GM13976 (cell line): ENCODE measurements at regions not wholly inside any gene's neighbourhood (a gene's known extent, or its start where the extent isn't known, plus 50 kb on each side); places are given as distances from the start of the nearest gene placed in this dataset.
"Not testable (repeated sequence)": the region's sequence is repeated elsewhere in the genome, so short reads cannot be mapped to it uniquely, and the experiment has no call there.

Experiments used
- DNase-seq: peaks from one replicate; pipeline ENCODE4 v3.0.0; 2012; ENCODE audit warnings: low spot score
- CTCF ChIP-seq: IDR thresholded peaks from 2 replicates; pipeline ENCODE4 v1.5.1; 2012; ENCODE audit warnings: borderline replicate concordance, mild to moderate bottlenecking; ENCODE audit not compliant: insufficient read depth; ENCODE audit errors: extremely low read depth, missing control alignments, control extremely low read depth
- in situ Hi-C: fragments of 300-500 bp; cut with MboI; formaldehyde crosslinking; loops from one replicate; pipeline ENCODE4 v1.12.0; 2022; ENCODE audit warnings: low sequenced_read_pairs, mixed read lengths, inconsistent platforms; ENCODE audit not compliant: unreplicated experiment

DNA sequence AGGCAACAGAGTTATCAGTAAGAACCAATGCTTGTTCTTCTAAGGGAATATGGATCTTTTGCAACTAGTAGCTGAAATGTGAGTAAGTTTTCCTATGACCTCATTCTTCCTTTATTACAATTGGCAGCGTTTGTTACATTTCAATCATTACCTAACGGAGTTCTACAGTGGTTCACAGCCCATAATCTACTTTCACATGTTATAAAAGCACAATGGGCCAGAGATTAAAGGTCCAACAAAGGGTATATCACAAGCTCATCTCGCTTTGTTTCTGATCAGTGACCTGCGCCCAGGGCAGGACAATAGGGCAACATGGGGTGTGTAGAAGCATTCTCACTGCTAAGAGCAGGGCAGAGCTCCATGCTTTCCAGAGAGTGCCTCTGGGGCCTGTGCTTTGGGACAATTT lies 279.9 kb upstream of the DYNLRB2 start:
- in situ Hi-C loops = no loop called here
- no peak for TF ChIP-seq CTCF
- no peak for DNase-seq

- no peak for TF ChIP-seq CTCF
- in situ Hi-C loops = no loop called here
- DNase-seq = no peak
These were observed 281.4 kb upstream of the DYNLRB2 start for GRCh38 chr16:80259290-80259805.

GRCh38 chr16:80258407-80258806 lies 282.4 kb upstream of the DYNLRB2 start:
- no peak for DNase-seq
- no peak for TF ChIP-seq CTCF
- in situ Hi-C loops = no loop called here

DNA sequence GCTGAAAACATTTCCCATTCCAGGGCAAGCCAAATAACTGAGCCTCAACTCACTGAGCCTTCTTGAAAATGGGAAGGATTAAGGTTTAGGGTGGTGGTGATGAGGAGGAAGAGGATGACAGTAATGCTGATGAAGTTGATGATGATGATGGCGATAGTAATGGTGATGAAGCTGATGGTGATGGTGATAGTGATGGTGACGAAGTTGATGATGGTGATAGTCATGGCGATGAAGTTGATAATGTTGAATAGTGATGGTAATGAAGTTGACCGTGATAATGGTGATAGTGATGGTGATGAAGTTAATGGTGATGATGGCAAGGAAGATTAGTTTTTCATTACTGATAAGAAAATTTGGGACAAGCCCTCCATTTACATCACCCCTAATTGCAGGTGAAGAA lies 285.8 kb upstream of the DYNLRB2 start:
- no peak for TF ChIP-seq CTCF
- no peak for DNase-seq
- in situ Hi-C loops = no loop called here

DNA sequence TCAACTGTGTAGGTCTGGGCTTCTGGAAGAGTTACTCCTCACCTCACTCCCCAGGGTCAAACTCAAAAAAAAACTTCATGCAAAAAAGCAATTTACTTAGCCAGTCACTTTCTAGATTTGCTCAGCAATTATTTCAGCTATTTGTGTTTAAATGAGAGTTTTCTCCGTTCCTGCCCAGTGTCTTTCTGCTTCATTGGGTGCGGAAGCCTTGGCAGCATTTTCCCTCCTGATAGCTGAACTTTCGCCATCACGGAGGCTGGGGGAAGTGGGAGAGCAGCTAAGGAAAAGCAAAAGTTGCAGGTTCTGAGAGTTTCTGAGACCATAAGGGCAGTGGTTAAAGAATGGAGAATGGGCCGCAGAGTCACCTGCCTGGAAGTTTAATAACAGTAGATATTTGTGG lies 287.1 kb upstream of the DYNLRB2 start:
- TF ChIP-seq CTCF = no peak
- no peak for DNase-seq
- in situ Hi-C loops = no loop called here

DNA sequence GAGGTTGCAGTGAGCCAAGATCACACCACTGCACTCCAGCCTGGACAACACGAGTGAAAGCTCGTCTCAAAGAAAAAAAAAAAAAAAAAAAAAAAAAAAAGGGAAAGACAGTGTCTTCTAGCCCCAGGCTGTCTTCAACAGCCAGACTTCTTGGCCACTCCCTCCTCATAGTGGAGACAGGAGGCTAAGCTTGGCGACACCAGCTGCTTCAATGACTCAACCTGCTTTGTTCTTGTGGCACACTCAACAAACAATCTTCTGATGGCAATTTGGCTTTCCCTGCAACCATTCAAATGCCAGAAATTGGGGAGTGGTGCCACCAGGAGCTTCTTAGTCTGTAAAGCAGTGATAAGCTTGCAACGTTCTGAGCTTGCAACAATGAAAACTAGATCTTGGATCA lies 290.4 kb upstream of the DYNLRB2 start:
- no peak for DNase-seq
- no peak for TF ChIP-seq CTCF
- in situ Hi-C loops = no loop called here

GRCh38 chr16:80243303-80243702 lies 297.5 kb upstream of the DYNLRB2 start:
- DNase-seq, in situ Hi-C loops: not testable (repeated sequence)

- in situ Hi-C loops, DNase-seq: not testable (repeated sequence)
These were observed 298.5 kb upstream of the DYNLRB2 start for GRCh38 chr16:80242279-80242678.
